ENCODE measurements at regions not wholly inside any gene's neighbourhood (a gene's known extent, or its start where the extent isn't known, plus 50 kb on each side); places are given as distances from the start of the nearest gene placed in this dataset.

DNA sequence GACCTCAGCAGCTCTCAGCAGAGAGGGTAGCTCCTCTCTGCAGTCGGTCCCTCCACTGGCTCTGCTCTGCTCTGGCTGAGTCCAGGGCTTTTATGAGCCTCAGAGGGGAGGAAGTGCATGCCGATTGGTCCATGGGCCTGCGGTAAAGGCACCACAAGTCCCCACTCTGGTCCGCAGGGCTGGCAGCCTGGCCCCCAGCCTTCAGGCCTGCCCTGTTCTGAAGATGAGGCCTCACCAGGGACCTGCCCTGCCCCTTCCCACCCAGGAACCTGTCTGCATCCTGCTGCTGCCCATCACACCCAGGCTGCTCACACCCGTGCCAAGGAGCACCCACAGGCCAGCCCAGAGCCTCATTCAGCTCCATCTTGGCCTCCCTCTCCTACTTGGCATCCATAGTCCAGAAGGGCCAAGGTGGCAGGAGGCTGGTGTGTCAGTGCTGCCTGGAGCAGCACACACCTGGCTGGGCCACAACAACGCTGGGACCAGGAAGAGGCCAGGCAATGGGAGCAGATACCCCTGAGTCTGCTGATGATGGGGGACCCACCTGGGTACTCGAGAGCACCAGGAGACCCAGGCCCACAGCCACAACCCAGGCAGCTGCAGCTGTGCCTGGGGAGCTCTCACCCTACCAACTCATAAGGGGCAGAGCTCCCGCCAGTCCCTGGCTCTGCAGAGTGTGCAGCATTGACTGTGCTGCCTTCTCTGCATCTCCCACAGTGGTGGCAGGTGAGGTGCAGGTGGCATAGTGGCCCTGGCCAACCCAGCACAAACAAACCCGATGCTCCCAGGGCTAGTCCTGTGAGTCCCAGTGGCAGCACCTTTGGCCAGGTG is 191.9 kb upstream of the NUDT6 start:
- DNase-seq (ENCODE audit: insufficient read length, low spot score) (no peak), FAIRE-seq (no peak)
- TF ChIP-seq, protein P1, sequence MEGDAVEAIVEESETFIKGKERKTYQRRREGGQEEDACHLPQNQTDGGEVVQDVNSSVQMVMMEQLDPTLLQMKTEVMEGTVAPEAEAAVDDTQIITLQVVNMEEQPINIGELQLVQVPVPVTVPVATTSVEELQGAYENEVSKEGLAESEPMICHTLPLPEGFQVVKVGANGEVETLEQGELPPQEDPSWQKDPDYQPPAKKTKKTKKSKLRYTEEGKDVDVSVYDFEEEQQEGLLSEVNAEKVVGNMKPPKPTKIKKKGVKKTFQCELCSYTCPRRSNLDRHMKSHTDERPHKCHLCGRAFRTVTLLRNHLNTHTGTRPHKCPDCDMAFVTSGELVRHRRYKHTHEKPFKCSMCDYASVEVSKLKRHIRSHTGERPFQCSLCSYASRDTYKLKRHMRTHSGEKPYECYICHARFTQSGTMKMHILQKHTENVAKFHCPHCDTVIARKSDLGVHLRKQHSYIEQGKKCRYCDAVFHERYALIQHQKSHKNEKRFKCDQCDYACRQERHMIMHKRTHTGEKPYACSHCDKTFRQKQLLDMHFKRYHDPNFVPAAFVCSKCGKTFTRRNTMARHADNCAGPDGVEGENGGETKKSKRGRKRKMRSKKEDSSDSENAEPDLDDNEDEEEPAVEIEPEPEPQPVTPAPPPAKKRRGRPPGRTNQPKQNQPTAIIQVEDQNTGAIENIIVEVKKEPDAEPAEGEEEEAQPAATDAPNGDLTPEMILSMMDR (IDR thresholded peaks at IDR 0.05; ENCODE audit: insufficient read depth, missing control alignments), result no peak

- DNase-seq (ENCODE audit: insufficient read length, low spot score) (no peak), FAIRE-seq (no peak)
- TF ChIP-seq, protein P1 (IDR thresholded peaks at IDR 0.05; ENCODE audit: insufficient read depth, missing control alignments), result no peak
These were observed 192.7 kb upstream of the NUDT6 start for GRCh38 chr4:123114915-123115756.

GRCh38 chr4:123116412-123116811 is 194.0 kb upstream of the NUDT6 start:
- FAIRE-seq (no peak), DNase-seq (ENCODE audit: insufficient read length, low spot score) (no peak)
- TF ChIP-seq, protein P1 (IDR thresholded peaks at IDR 0.05; ENCODE audit: insufficient read depth, missing control alignments), result no peak

DNA sequence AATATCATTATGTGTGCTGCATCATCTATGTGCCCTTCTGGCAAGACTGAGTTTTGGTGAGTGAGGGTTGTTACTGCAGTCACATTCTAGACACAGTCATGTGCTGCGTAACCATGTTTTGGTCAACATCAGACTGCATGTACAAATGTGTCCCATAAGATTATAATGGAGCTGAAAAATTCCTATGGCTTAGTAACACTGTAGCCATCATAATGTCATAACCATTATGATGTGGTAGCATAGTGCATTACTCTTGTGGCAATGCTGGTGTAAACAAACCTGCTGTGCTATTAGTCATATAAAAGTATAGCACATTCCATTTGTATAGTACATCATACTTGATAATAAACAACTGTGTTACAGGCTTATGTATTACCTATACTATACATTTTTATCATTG is 198.1 kb upstream of the NUDT6 start:
- FAIRE-seq (peak; percentile 21), DNase-seq (ENCODE audit: insufficient read length, low spot score) (no peak)
- TF ChIP-seq, protein P1 (IDR thresholded peaks at IDR 0.05; ENCODE audit: insufficient read depth, missing control alignments), result no peak

- TF ChIP-seq, protein P1 (IDR thresholded peaks at IDR 0.05; ENCODE audit: insufficient read depth, missing control alignments), result no peak
- peak; percentile 6 for FAIRE-seq
- DNase-seq (ENCODE audit: insufficient read length, low spot score), result no peak
These were observed 199.0 kb upstream of the NUDT6 start for GRCh38 chr4:123121241-123121907.

DNA sequence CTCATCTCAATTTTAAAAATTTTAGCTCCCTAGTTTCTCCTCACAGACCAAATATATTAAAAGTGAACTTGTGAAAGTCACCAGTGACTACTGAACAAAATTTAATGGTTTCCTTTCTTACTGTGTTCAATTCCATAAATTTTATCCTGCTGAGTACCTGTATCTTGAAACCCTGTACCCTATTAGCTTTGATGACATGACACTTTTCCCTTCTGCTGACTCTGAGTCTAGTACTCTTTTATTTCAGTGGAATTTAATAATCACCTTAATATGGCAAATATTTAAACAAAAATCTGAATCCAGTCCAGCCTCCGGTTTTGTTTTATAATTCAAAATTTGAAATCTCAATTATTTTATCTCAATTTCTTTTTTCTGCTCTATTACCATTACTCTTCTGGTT is 203.1 kb upstream of the NUDT6 start:
- no peak for FAIRE-seq
- no peak for DNase-seq (ENCODE audit: insufficient read length, low spot score)
- TF ChIP-seq, protein P1 (IDR thresholded peaks at IDR 0.05; ENCODE audit: insufficient read depth, missing control alignments), result no peak
